IMR-90 (cell line): ENCODE measurements at regions not wholly inside any gene's neighbourhood (a gene's known extent, or its start where the extent isn't known, plus 50 kb on each side); places are given as distances from the start of the nearest gene placed in this dataset.

Experiments
- ATAC-seq: fragments of 200-7000 bp; cut with Tn5 transposase; 2 replicates; pipeline ENCODE4 v1.9.1; 2020; ENCODE audit warnings: low read depth, mild to moderate bottlenecking, moderate library complexity
- BruUV-seq: library from RNA; stranded (reverse); fragments of 400-500 nt; replicated peaks from 2 replicates; lab custom pipeline; 2021; lab: Mats Ljungman, UMichigan
- CTCF ChIA-PET: fragments of 300-600 bp; formaldehyde crosslinking; extraction: SDS; loops from one replicate; lab custom pipeline; 2021; ENCODE audit warnings: antibody characterized with exemption; lab: Yijun Ruan, JAX
- POLR2A ChIA-PET: fragments of 300-600 bp; sonication (Branson Sonifier 250); formaldehyde crosslinking; loops from one replicate; lab custom pipeline; 2022; ENCODE audit warnings: antibody characterized with exemption; ENCODE audit not compliant: unreplicated experiment; lab: Charles Lee
- DNase-seq: peaks from one replicate; pipeline ENCODE4 v3.0.0; 2013
- H2AFZ ChIP-seq: replicated peaks from 2 replicates; pipeline ENCODE3; 2013; ENCODE audit warnings: low read length, mild to moderate bottlenecking; ENCODE audit not compliant: poor library complexity
- H2AK5ac ChIP-seq: 2 replicates; pipeline ENCODE4 v1.6.1; 2013; ENCODE audit warnings: low read depth, low read length, inconsistent platforms
- H2AK9ac ChIP-seq: replicated peaks from 2 replicates; pipeline ENCODE3; 2013; ENCODE audit warnings: mild to moderate bottlenecking, low read depth, low read length, moderate library complexity; ENCODE audit not compliant: poor library complexity
- H2BK120ac ChIP-seq: 2 replicates; pipeline ENCODE4 v1.6.1; 2013; ENCODE audit warnings: low read depth, low read length, inconsistent platforms
- H2BK15ac ChIP-seq: 3 replicates; pipeline ENCODE4 v1.6.1; 2013; ENCODE audit warnings: low read depth, low read length, inconsistent platforms
- H2BK20ac ChIP-seq: 2 replicates; pipeline ENCODE4 v1.6.1; 2013; ENCODE audit warnings: low read depth, mild to moderate bottlenecking, inconsistent platforms, low read length, moderate library complexity
- H2BK5ac ChIP-seq: 2 replicates; pipeline ENCODE4 v1.6.1; 2013; ENCODE audit warnings: mild to moderate bottlenecking, low read depth, low read length, inconsistent platforms; ENCODE audit not compliant: poor library complexity, severe bottlenecking
- H3K14ac ChIP-seq: replicated peaks from 2 replicates; pipeline ENCODE4 v1.6.1; 2013; ENCODE audit warnings: low read depth, low read length, inconsistent platforms
- H3K18ac ChIP-seq: 2 replicates; pipeline ENCODE4 v1.6.1; 2013; ENCODE audit warnings: low read depth, low read length, control low read depth
- H3K23ac ChIP-seq: 2 replicates; pipeline ENCODE4 v1.6.1; 2013; ENCODE audit warnings: low read depth, low read length, inconsistent platforms
- H3K27ac ChIP-seq: 2 replicates; pipeline ENCODE4 v1.5.1; 2013; ENCODE audit warnings: mild to moderate bottlenecking, control low read depth, low read length; ENCODE audit not compliant: insufficient read depth
- H3K27me3 ChIP-seq: 2 replicates; pipeline ENCODE4 v1.6.1; 2013; ENCODE audit warnings: low read length; ENCODE audit not compliant: control insufficient read depth, insufficient read depth
- H3K36me3 ChIP-seq: 2 replicates; pipeline ENCODE4 v1.6.1; 2013; ENCODE audit warnings: low read length, mixed read lengths; ENCODE audit not compliant: control insufficient read depth, insufficient read depth
- H3K4ac ChIP-seq: 2 replicates; pipeline ENCODE4 v1.6.1; 2013; ENCODE audit warnings: low read depth, low read length, inconsistent platforms
- H3K4me1 ChIP-seq: 2 replicates; pipeline ENCODE4 v1.6.1; 2013; ENCODE audit warnings: low read length, mixed read lengths; ENCODE audit not compliant: control insufficient read depth, insufficient read depth
- H3K4me2 ChIP-seq: 2 replicates; pipeline ENCODE4 v1.6.1; 2013; ENCODE audit warnings: low read depth, mild to moderate bottlenecking, control low read depth, low read length, moderate library complexity
- H3K4me3 ChIP-seq: 2 replicates; pipeline ENCODE4 v1.5.1; 2013; ENCODE audit warnings: low read depth, mild to moderate bottlenecking, control low read depth, low read length, moderate library complexity; ENCODE audit not compliant: insufficient read depth
- H3K56ac ChIP-seq: 2 replicates; pipeline ENCODE4 v1.6.1; 2013; ENCODE audit warnings: low read length, inconsistent platforms; ENCODE audit not compliant: insufficient read depth; ENCODE audit errors: extremely low read depth
- H3K79me1 ChIP-seq, 2 experiments: 2 replicates each; pipeline ENCODE4 v1.6.1; 2013; ENCODE audit warnings: low read length in 2 of 2, inconsistent platforms in 1 of 2, low read depth in 1 of 2
- H3K9ac ChIP-seq: 2 replicates; pipeline ENCODE4 v1.6.1; 2013; ENCODE audit warnings: low read depth, low read length, control low read depth
- H3K9me1 ChIP-seq: 2 replicates; pipeline ENCODE4 v1.6.1; 2013; ENCODE audit warnings: low read length, inconsistent platforms; ENCODE audit not compliant: insufficient read depth
- H3K9me3 ChIP-seq: 2 replicates; pipeline ENCODE4 v1.6.1; 2013; ENCODE audit warnings: low read length; ENCODE audit not compliant: control insufficient read depth, insufficient read depth
- H4K20me1 ChIP-seq: 2 replicates; pipeline ENCODE4 v1.6.1; 2013; ENCODE audit warnings: low read length, inconsistent platforms; ENCODE audit not compliant: insufficient read depth
- H4K5ac ChIP-seq: 2 replicates; pipeline ENCODE4 v1.6.1; 2013; ENCODE audit warnings: mild to moderate bottlenecking, low read depth, low read length, control low read depth
- H4K8ac ChIP-seq, 2 experiments: 2 replicates each; pipeline ENCODE4 v1.6.1; 2013; ENCODE audit warnings: low read depth in 2 of 2, low read length in 2 of 2, control low read depth in 1 of 2, inconsistent platforms in 1 of 2
- H4K91ac ChIP-seq: 2 replicates; pipeline ENCODE4 v1.6.1; 2013; ENCODE audit warnings: low read depth, low read length, inconsistent platforms; ENCODE audit not compliant: insufficient read depth
- BHLHE40 ChIP-seq: fragments of 150-350 bp; IDR thresholded peaks from 2 replicates; pipeline ENCODE4 v1.6.1; 2016; ENCODE audit warnings: mild to moderate bottlenecking, low read depth, low read length
- CEBPB ChIP-seq: IDR thresholded peaks from 2 replicates; pipeline ENCODE4 v1.6.1; 2012; ENCODE audit warnings: low read depth, low read length, improper control_type of control experiment
- CHD1 ChIP-seq: IDR thresholded peaks from 2 replicates; pipeline ENCODE4 v1.6.1; 2012; ENCODE audit warnings: low read depth, low read length, improper control_type of control experiment
- FOS ChIP-seq: fragments of 150-350 bp; IDR thresholded peaks from 2 replicates; pipeline ENCODE4 v1.6.1; 2016; ENCODE audit warnings: low read depth, low read length
- MAFK ChIP-seq: IDR thresholded peaks from 2 replicates; pipeline ENCODE4 v1.6.1; 2012; ENCODE audit warnings: low read depth, low read length, improper control_type of control experiment
- MAZ ChIP-seq: IDR thresholded peaks from 2 replicates; pipeline ENCODE4 v1.6.1; 2012; ENCODE audit warnings: low read depth, mild to moderate bottlenecking, low read length, improper control_type of control experiment, moderate library complexity, borderline replicate concordance
- MXI1 ChIP-seq: IDR thresholded peaks from 2 replicates; pipeline ENCODE4 v1.6.1; 2012; ENCODE audit warnings: low read depth, mild to moderate bottlenecking, low read length, moderate library complexity, borderline replicate concordance
- NFE2L2 ChIP-seq: fragments of 150-350 bp; IDR thresholded peaks from 2 replicates; pipeline ENCODE4 v1.6.1; 2016; ENCODE audit warnings: low read depth, mild to moderate bottlenecking, low read length
- POLR2A ChIP-seq: IDR thresholded peaks from 2 replicates; pipeline ENCODE4 v1.6.1; 2012; ENCODE audit warnings: mild to moderate bottlenecking, low read depth, low read length
- RAD21 ChIP-seq: IDR thresholded peaks from 2 replicates; pipeline ENCODE4 v1.6.1; 2012; ENCODE audit warnings: low read length, improper control_type of control experiment
- RCOR1 ChIP-seq: IDR thresholded peaks from 2 replicates; pipeline ENCODE4 v1.6.1; 2012; ENCODE audit warnings: mild to moderate bottlenecking, low read length, improper control_type of control experiment; ENCODE audit not compliant: insufficient replicate concordance
- RFX5 ChIP-seq: IDR thresholded peaks from 2 replicates; pipeline ENCODE4 v1.8.0; 2012; ENCODE audit warnings: low read depth, mild to moderate bottlenecking, low read length, moderate library complexity
- SMC3 ChIP-seq: fragments of 150-350 bp; IDR thresholded peaks from 2 replicates; pipeline ENCODE4 v1.6.1; 2016; ENCODE audit warnings: low read depth, mild to moderate bottlenecking, antibody characterized with exemption, low read length, moderate library complexity
- USF2 ChIP-seq: fragments of 150-350 bp; IDR thresholded peaks from 2 replicates; pipeline ENCODE4 v1.6.1; 2017; ENCODE audit warnings: mild to moderate bottlenecking, antibody characterized with exemption, low read length, low read depth
- WGBS, 2 experiments: methylation state at CpG; one replicate each; pipeline versions ENCODE4 v1.1.5 to v1.1.7; 2013; ENCODE audit warnings: missing lambda C conversion rate in 2 of 2; ENCODE audit not compliant: insufficient read length in 1 of 2; ENCODE audit errors: extremely low coverage in 2 of 2; 5-methylcytosine and 5-hydroxymethylcytosine counted together
- dilution Hi-C: fragments of 300-500 bp; cut with HindIII; formaldehyde crosslinking; loops from one replicate; pipeline ENCODE4 v1.14.3; 2018; ENCODE audit warnings: low sequenced_read_pairs; ENCODE audit not compliant: unreplicated experiment
- in situ Hi-C: fragments of 300-500 bp; cut with MboI; formaldehyde crosslinking; loops from 3 replicates; pipeline ENCODE4 v1.14.3; 2019; ENCODE audit warnings: low sequenced_read_pairs, inconsistent platforms, mixed read lengths
- intact Hi-C: fragments of 100-400 bp; cut with micrococcal nuclease; formaldehyde crosslinking; loops from 2 replicates; pipeline ENCODE4 v1.10.0; 2022
- TF ChIP-seq, protein P1 (sequence below): fragments of 150-350 bp; IDR thresholded peaks from 2 replicates; pipeline ENCODE4 v1.6.1; 2016; ENCODE audit warnings: low read depth, mild to moderate bottlenecking, low read length, moderate library complexity, borderline replicate concordance
- TF ChIP-seq, protein P2 (sequence below): conservative IDR thresholded peaks from 2 replicates; pipeline ENCODE4 v1.5.1; 2012; ENCODE audit warnings: mild to moderate bottlenecking, low read depth, low read length, improper control_type of control experiment

DNA sequence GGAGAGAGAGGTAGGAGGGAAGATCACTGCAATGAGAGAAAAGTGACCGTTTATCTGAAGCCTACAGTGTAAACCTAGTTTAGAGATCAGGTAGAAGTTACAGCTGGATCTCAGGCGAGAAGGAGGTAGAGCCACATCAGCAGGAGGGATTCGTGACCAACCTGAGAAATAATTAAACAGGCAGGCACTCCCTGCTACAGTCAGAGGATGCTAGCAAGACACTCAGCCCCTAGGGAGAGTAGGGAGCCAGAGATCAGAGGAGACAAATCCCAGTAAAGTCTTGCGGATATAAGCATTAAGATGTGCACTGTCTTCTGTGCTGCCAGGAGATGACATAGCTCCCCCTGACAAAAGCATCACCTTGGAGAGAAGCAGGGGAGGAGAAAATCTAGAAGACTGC, 629.1 kb upstream of the SLC39A10 start:
- Histone ChIP-seq H3K9me1 (no peaks in the 10 kb centered on the region), H3K79me1 (no peaks in the 10 kb centered on the region), H2AK5ac (no peak overlapping the region), H3K9me3 (0 out of 2 replicates have a peak, but pooled peaks cover 2% of the 10 kb centered on the region), H3K56ac (no peak overlapping the region), H2BK5ac (no peak overlapping the region), H3K36me3 (no peaks in the 10 kb centered on the region), H4K91ac (no peak overlapping the region), H2AFZ (no peak overlapping the region), H3K4ac (no peak overlapping the region), H4K20me1 (no peaks in the 10 kb centered on the region), H3K27ac (no peak overlapping the region), H2AK9ac (no peak overlapping the region), H3K18ac (no peak overlapping the region), H4K5ac (no peak overlapping the region), H3K23ac (no peak overlapping the region), H3K27me3 (no peaks in the 10 kb centered on the region), H3K4me3 (no peak overlapping the region), H2BK15ac (no peak overlapping the region), H3K14ac (no peak overlapping the region), H3K4me2 (no peak overlapping the region), H2BK20ac (no peak overlapping the region), H3K9ac (no peak overlapping the region), H3K4me1 (no peaks in the 10 kb centered on the region), H2BK120ac (no peak overlapping the region), H4K8ac (no peak overlapping the region)
- ChIA-PET CTCF (interaction anchor here (0.5 kb wide), 1 partner anchor 411 kb away, joined by 3 read pairs; no protein-coding TSS in a partner anchor), POLR2A (no interaction called here)
- no TSS peak for BruUV-seq
- ATAC-seq (no peak), DNase-seq (no peak)
- in situ Hi-C loops (no loop called here), dilution Hi-C loops (no loop called here), intact Hi-C loops (no loop called here)
- TF ChIP-seq RAD21: no peak
- TF ChIP-seq, protein P1, sequence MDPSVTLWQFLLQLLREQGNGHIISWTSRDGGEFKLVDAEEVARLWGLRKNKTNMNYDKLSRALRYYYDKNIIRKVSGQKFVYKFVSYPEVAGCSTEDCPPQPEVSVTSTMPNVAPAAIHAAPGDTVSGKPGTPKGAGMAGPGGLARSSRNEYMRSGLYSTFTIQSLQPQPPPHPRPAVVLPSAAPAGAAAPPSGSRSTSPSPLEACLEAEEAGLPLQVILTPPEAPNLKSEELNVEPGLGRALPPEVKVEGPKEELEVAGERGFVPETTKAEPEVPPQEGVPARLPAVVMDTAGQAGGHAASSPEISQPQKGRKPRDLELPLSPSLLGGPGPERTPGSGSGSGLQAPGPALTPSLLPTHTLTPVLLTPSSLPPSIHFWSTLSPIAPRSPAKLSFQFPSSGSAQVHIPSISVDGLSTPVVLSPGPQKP: no peak
- no peak for TF ChIP-seq CEBPB
- TF ChIP-seq SMC3: no peak
- no peak for TF ChIP-seq FOS
- no peak for TF ChIP-seq USF2
- TF ChIP-seq, protein P2, sequence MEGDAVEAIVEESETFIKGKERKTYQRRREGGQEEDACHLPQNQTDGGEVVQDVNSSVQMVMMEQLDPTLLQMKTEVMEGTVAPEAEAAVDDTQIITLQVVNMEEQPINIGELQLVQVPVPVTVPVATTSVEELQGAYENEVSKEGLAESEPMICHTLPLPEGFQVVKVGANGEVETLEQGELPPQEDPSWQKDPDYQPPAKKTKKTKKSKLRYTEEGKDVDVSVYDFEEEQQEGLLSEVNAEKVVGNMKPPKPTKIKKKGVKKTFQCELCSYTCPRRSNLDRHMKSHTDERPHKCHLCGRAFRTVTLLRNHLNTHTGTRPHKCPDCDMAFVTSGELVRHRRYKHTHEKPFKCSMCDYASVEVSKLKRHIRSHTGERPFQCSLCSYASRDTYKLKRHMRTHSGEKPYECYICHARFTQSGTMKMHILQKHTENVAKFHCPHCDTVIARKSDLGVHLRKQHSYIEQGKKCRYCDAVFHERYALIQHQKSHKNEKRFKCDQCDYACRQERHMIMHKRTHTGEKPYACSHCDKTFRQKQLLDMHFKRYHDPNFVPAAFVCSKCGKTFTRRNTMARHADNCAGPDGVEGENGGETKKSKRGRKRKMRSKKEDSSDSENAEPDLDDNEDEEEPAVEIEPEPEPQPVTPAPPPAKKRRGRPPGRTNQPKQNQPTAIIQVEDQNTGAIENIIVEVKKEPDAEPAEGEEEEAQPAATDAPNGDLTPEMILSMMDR: no peak
- TF ChIP-seq MAZ: no peak
- no peak for TF ChIP-seq NFE2L2
- TF ChIP-seq BHLHE40: no peak
- TF ChIP-seq MXI1: no peak
- no peak for TF ChIP-seq MAFK
- TF ChIP-seq RFX5: no peak
- no peak for TF ChIP-seq CHD1
- no peak for TF ChIP-seq RCOR1
- no peak for TF ChIP-seq POLR2A
- 29% methylated on average over 1 of the region's 4 CpGs; no CpG with 5 or more reads in 1 of the 2 experiments for whole genome bisulfite sequencing, 2 experiments
